NCI-H1436 treated with DMSO at 0.1 percent for 48 hours (cell line): ENCODE measurements at regions not wholly inside any gene's neighbourhood (a gene's known extent, or its start where the extent isn't known, plus 50 kb on each side); places are given as distances from the start of the nearest gene placed in this dataset.

ENCODE experiments used
- DNase-seq: peaks from one replicate; lab custom pipeline; 2025; lab: John Stamatoyannopoulos, UW

DNA sequence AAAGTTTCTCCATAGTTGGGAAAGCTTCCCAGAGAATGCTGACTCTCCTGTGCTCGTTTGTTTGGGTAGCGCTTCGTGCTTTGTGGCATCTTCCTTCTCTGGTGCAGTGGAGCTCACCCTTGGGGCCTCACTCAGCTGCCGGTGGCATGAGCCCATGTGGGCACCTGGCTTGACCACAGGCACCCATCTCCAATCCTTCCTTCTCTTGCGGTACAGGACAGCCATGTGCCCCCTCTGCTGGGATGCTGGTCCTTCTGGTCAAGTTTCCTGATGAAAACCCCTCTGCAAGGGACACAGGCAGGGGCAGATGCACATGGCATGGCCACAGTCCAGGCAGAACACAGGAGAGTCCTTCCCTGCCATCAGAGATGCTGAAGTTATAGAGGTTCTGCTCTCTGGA lies 555.9 kb upstream of the HS6ST1 start:
- DNase-seq = no peak

GRCh38 chr2:128876986-128877983 lies 558.6 kb upstream of the HS6ST1 start:
- no peak for DNase-seq

GRCh38 chr2:128879161-128879560 lies 560.5 kb upstream of the HS6ST1 start:
- no peak for DNase-seq

DNA sequence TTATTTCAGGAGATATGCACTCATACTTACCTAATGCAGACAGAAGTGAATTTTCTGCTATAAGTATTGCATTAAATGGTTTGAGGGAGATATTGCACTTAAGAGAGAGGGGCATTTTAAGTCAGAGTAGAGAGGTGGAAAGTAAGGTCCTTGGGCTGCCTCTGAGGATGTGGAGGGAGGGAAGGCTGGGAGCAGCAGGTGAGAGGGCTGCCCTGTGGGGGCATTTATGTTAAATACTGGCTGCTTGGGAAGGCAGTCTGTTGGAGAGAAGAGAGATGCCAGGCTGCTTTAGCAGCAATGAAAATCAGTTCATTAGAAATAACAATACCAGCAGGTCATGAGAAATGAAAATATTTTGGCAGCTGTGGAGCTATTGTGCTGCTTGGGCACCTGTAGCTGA lies 576.2 kb upstream of the HS6ST1 start:
- DNase-seq = no peak

DNA sequence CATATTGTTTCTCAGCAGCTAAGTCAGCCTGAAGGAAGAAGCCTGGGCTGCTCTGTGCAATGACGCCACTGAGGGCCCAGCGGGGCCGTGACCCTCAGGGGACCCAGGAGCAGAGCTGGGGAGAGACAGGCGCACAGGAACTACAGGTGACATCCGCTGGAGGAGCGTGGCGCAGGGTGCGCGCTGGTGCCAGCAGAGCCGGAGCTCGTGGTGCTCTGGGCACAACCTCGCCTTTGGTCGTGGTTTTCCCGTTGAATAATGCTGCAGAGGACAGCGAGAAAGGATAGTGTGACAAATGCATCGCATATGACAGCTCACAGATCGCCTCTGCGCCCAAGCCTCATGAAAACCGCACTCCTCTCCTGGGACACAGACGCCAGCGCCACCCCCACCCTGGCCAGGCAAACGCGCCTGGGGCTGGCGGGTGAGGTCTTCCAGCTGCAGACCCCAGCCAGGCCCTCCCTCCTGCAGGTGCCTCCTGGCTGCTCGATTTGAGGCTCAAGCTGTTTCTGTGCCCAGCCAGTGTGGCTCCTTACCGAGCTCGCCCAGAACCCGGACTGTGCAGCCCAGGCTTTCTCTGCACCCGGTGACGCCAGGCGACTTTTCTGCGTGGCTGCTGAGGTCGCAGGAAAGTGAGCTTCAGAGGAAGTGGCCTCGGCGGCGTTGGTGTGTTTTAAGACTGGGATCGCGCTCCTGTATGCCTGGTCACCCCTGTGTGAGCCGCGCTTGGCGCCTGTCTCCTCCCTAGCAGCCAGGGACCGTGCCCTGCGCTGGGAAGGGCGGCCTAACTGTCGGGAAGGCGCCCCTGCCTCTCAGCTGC lies 583.1 kb upstream of the HS6ST1 start:
- no peak for DNase-seq

DNA sequence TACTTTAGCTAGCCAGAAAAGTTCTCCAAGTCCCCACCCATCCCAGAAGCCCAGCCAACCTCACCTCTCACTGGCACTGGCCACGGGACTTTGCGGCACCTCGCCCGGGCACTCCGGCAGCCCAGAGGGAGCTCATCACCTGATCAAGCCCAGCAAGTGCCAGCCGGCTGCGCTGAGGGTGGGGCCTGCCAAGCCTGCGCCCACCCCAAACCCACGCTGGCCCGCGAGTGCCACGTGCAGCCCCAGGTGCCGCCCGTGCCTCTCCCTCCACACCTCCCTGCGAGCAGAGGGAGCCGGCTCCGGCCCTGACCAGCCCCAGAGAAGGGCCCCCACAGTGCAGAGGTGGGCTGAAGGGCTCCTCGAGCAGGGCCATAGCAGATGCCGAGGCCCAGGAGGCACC lies 585.0 kb upstream of the HS6ST1 start:
- DNase-seq = no peak

DNA sequence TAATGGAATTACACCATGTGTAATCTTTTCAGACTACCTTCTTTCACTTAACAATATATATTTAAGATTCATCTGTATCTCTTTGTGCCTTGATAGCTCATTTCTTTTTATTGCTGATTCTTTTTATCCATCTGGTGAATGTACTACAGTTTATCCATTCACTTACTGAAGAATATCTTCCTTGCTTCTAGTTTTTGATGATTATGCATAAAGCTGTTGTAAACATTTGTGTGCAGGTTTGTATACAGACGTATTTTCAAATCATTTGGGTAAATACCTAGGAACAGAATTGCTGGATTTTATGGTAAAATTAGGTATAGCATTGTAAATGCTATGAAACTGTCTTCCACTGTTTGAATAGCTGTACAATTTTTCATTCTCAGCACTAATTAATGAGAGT lies 592.6 kb upstream of the HS6ST1 start:
- no peak for DNase-seq

GRCh38 chr2:128914320-128914719 lies 595.7 kb upstream of the HS6ST1 start:
- no peak for DNase-seq

- DNase-seq = no peak
Observed at GRCh38 chr2:128921751-128922150, 603.1 kb upstream of the HS6ST1 start.

GRCh38 chr2:128922154-128922553 lies 603.5 kb upstream of the HS6ST1 start:
- no peak for DNase-seq

- no peak for DNase-seq
Observed at GRCh38 chr2:128925631-128926030, 607.0 kb upstream of the HS6ST1 start.

DNA sequence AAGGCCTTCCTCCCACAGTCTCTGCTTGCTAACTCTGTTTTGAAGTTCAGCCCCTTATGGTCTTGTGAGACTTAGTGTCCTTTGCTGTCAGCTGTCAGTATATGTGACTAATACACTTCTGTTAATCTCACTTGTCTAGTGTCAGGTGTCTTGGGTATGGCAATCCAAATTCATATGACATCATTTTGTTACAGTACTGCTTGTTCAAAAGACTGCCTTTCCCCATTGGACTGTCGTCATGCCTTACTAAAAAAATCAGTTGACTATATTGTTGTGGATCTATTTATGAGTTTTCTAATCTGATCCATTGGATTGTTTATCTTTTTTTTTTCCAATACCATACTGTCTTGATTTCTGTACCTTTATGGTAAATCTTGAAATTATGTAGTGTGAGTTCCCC lies 611.4 kb upstream of the HS6ST1 start:
- no peak for DNase-seq

- DNase-seq = no peak
Observed at GRCh38 chr2:128940378-128940777, 621.7 kb upstream of the HS6ST1 start.

DNA sequence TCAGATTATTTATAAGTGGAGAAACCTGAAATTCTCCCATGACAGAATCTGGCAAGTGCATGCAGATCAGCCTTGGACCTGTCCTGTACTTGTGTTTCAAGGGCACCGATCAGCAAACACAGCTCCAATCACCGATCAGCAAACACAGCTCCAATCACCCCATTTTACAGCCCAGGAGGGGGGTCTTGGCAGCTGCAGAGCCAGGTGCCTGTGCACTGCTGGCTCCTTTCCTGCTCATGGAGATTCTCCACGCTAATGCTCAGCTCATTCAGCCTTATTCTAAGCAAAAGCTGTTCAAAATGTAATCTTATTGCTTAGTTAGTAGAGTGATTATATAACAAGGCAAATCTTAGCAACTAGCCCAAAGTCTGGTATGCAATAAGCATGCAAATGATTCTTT lies 623.1 kb upstream of the HS6ST1 start:
- no peak for DNase-seq

DNA sequence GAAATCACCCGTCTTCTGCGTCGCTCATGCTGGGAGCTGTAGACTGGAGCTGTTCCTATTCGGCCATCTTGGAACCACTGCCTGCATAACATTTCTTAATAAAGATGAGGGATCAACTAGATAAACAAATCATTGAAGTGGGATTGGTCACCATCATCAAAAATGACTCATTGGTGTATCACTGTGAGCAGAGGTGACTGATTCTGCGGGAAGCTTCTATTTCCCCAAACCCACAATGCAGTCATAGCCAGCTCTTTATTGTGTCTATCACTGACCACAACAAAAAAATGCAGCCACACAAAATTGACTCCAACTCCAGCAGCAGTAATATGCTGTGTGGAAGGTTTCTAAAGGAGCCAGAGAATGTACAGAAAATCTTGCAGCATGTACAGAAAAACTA lies 630.7 kb upstream of the HS6ST1 start:
- DNase-seq = no peak

- DNase-seq = no peak
Observed at GRCh38 chr2:128950758-128951157, 632.1 kb upstream of the HS6ST1 start.

GRCh38 chr2:128958241-128958640 lies 639.6 kb upstream of the HS6ST1 start:
- DNase-seq = no peak

DNA sequence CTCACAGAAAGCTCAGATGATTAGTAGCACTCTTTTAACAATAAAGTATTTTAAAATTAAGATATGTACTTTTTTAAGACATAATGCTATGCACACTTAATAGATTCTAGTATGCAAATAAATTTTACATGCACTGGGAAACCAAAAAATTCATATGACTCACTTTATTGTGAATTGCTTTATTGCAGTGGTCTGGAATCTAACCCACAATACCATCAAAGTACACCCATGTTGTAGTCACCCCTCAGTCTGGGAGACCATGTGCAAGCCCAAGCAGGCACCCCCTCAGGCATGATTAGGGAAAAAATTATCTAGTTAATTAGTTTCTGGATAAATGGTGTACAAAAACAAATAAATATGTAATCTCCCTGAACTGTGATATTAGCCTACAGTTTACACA lies 649.0 kb upstream of the HS6ST1 start:
- DNase-seq = no peak

GRCh38 chr2:128969374-128969773 lies 650.7 kb upstream of the HS6ST1 start:
- no peak for DNase-seq

- DNase-seq = no peak
Observed at GRCh38 chr2:128970332-128971116, 651.9 kb upstream of the HS6ST1 start.

DNA sequence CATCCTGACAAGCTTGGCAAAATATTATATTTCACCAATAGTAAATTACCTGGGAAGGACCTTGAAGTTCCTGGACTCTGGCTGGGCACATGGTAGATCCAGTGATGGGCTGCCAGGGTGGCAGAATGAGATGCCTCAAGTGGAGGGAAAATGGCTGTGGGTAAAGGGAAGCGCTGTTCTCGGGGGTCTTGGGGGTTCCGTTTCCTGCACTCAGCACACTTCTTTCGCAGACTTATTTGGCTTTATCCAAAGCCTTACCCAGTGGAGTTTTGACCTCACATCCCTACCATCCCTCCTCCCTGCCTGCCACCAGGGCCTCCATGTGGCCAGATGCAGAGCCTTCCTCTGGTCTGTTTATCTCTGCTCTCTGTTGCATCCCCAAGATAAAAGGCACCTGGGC lies 654.9 kb upstream of the HS6ST1 start:
- no peak for DNase-seq

- DNase-seq = no peak
Observed at GRCh38 chr2:128978212-128978611, 659.5 kb upstream of the HS6ST1 start.
